A673 (cell line): ENCODE measurements at regions not wholly inside any gene's neighbourhood (a gene's known extent, or its start where the extent isn't known, plus 50 kb on each side); places are given as distances from the start of the nearest gene placed in this dataset.

Source experiments
- BruUV-seq: library from RNA; stranded (reverse); fragments of 400-500 nt; replicated peaks from 2 replicates; lab custom pipeline; 2021; lab: Mats Ljungman, UMichigan
- CTCF ChIA-PET: fragments of 300-600 bp; sonication (Branson Sonifier 250); formaldehyde crosslinking; loops from one replicate; lab custom pipeline; 2022; ENCODE audit warnings: antibody characterized with exemption; lab: Charles Lee
- POLR2A ChIA-PET: fragments of 300-600 bp; sonication (Branson Sonifier 250); formaldehyde crosslinking; loops from one replicate; lab custom pipeline; 2022; ENCODE audit warnings: antibody characterized with exemption; ENCODE audit not compliant: low non-redundant PET; lab: Charles Lee
- DNase-seq: peaks from one replicate; pipeline ENCODE4 v3.0.0-alpha.2; 2015; ENCODE audit warnings: low spot score
- H3K27ac ChIP-seq: fragments of 200-600 bp; sonication (generic); 2 replicates; pipeline ENCODE4 v1.5.1; 2016; ENCODE audit warnings: mixed run types, low read depth, mild to moderate bottlenecking, mixed read lengths, antibody characterized with exemption, low read length; ENCODE audit not compliant: poor library complexity, severe bottlenecking
- H3K27me3 ChIP-seq: fragments of 200-600 bp; sonication (generic); replicated peaks from 2 replicates; pipeline ENCODE4 v1.6.1; 2017; ENCODE audit warnings: mixed run types, low read depth, mild to moderate bottlenecking, mixed read lengths, antibody characterized with exemption, low read length; ENCODE audit not compliant: insufficient read depth, poor library complexity
- H3K36me3 ChIP-seq: fragments of 200-600 bp; sonication (generic); 2 replicates; pipeline ENCODE4 v1.6.1; 2016; ENCODE audit warnings: mixed run types, mild to moderate bottlenecking, mixed read lengths, antibody characterized with exemption, low read length; ENCODE audit not compliant: insufficient read depth, poor library complexity, severe bottlenecking
- H3K4me1 ChIP-seq: fragments of 200-600 bp; sonication (generic); 2 replicates; pipeline ENCODE4 v1.6.1; 2017; ENCODE audit warnings: mixed run types, mild to moderate bottlenecking, mixed read lengths, antibody characterized with exemption, low read length; ENCODE audit not compliant: insufficient read depth, poor library complexity, severe bottlenecking
- H3K4me3 ChIP-seq: fragments of 200-600 bp; sonication (generic); 2 replicates; pipeline ENCODE4 v1.5.1; 2016; ENCODE audit warnings: low read depth, mixed run types, mild to moderate bottlenecking, mixed read lengths, low read length; ENCODE audit not compliant: poor library complexity, severe bottlenecking
- H3K9me3 ChIP-seq: fragments of 200-600 bp; sonication (generic); 2 replicates; pipeline ENCODE4 v1.6.1; 2016; ENCODE audit warnings: mixed run types, low read depth, mild to moderate bottlenecking, mixed read lengths, antibody characterized with exemption, low read length; ENCODE audit not compliant: poor library complexity, severe bottlenecking
- CTCF ChIP-seq: fragments of 300-800, 200-600 bp; sonication (generic); conservative IDR thresholded peaks from 2 replicates; pipeline ENCODE4 v1.5.1; 2017; ENCODE audit warnings: low read depth, mild to moderate bottlenecking, antibody characterized with exemption, low read length, moderate library complexity, mixed read lengths
- EZH2 ChIP-seq: fragments of 200-600 bp; sonication (generic); IDR thresholded peaks from 2 replicates; pipeline ENCODE4 v1.6.1; 2017; ENCODE audit warnings: borderline replicate concordance, low read depth, mild to moderate bottlenecking, mixed read lengths, antibody characterized with exemption, low read length; ENCODE audit not compliant: poor library complexity, severe bottlenecking
- intact Hi-C: fragments of 100-400 bp; cut with micrococcal nuclease; formaldehyde crosslinking; loops from one replicate; pipeline ENCODE4 v1.10.0; 2022; ENCODE audit not compliant: unreplicated experiment

- Histone ChIP-seq H3K4me3 (no peak overlapping the region), H3K27me3 (no peaks in the 10 kb centered on the region), H3K36me3 (no peaks in the 10 kb centered on the region), H3K4me1 (no peaks in the 10 kb centered on the region), H3K9me3 (no peaks in the 10 kb centered on the region), H3K27ac (no peak overlapping the region)
- intact Hi-C loops = no loop called here
- no peak for TF ChIP-seq CTCF
- TF ChIP-seq EZH2 = no peak
- BruUV-seq = no TSS peak
- ChIA-PET CTCF (no interaction called here), POLR2A (no interaction called here)
- no peak for DNase-seq
Measured at GRCh38 chr3:104854468-104854867, 512.2 kb upstream of the ALCAM start.

GRCh38 chr3:104855702-104856101 is 511.0 kb upstream of the ALCAM start:
- no peaks in the 10 kb centered on the region for H3K36me3 ChIP-seq
- no peak overlapping the region for H3K4me3 ChIP-seq
- ChIA-PET POLR2A (no interaction called here), CTCF (no interaction called here)
- no peak for DNase-seq
- H3K4me1 ChIP-seq = no peaks in the 10 kb centered on the region
- H3K27me3 ChIP-seq = no peaks in the 10 kb centered on the region
- TF ChIP-seq EZH2 = no peak
- no peak for TF ChIP-seq CTCF
- intact Hi-C loops = no loop called here
- no peaks in the 10 kb centered on the region for H3K9me3 ChIP-seq
- H3K27ac ChIP-seq = no peak overlapping the region
- BruUV-seq = no TSS peak

DNA sequence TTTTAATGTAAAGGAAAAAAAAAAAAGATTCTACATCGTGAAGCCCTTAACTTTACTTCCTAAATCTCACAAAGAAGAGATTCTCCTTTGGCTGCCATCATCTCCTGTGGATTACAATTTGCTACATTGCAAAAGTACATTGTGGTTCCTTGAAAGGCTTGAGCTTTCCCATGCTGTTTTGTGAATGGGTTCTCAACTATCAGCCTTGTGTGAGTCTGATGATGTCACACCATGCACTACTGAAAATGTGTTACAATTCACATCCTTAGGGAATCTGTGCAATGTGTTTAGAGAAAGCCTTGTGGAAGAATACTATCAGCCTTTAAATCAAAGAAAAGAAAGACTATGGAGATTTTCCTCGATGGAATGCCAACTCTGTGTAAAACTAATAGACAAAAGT is 510.0 kb upstream of the ALCAM start:
- CTCF ChIA-PET = no interaction called here
- Histone ChIP-seq H3K4me1 (no peaks in the 10 kb centered on the region), H3K27ac (no peak overlapping the region), H3K9me3 (no peaks in the 10 kb centered on the region), H3K4me3 (no peak overlapping the region), H3K36me3 (no peaks in the 10 kb centered on the region), H3K27me3 (no peaks in the 10 kb centered on the region)
- intact Hi-C loops = no loop called here
- BruUV-seq = no TSS peak
- no peak for TF ChIP-seq CTCF
- no peak for TF ChIP-seq EZH2
- no peak for DNase-seq
- POLR2A ChIA-PET = no interaction called here
